IMR-90 (cell line): ENCODE measurements at regions not wholly inside any gene's neighbourhood (a gene's known extent, or its start where the extent isn't known, plus 50 kb on each side); places are given as distances from the start of the nearest gene placed in this dataset.

ENCODE experiments used
- ATAC-seq: fragments of 200-7000 bp; cut with Tn5 transposase; 2 replicates; pipeline ENCODE4 v1.9.1; 2020; ENCODE audit warnings: low read depth, mild to moderate bottlenecking, moderate library complexity
- BruUV-seq: library from RNA; stranded (reverse); fragments of 400-500 nt; replicated peaks from 2 replicates; lab custom pipeline; 2021; lab: Mats Ljungman, UMichigan
- CTCF ChIA-PET: fragments of 300-600 bp; formaldehyde crosslinking; extraction: SDS; loops from one replicate; lab custom pipeline; 2021; ENCODE audit warnings: antibody characterized with exemption; lab: Yijun Ruan, JAX
- POLR2A ChIA-PET: fragments of 300-600 bp; sonication (Branson Sonifier 250); formaldehyde crosslinking; loops from one replicate; lab custom pipeline; 2022; ENCODE audit warnings: antibody characterized with exemption; ENCODE audit not compliant: unreplicated experiment; lab: Charles Lee
- DNase-seq: peaks from one replicate; pipeline ENCODE4 v3.0.0; 2013
- H2AFZ ChIP-seq: replicated peaks from 2 replicates; pipeline ENCODE3; 2013; ENCODE audit warnings: low read length, mild to moderate bottlenecking; ENCODE audit not compliant: poor library complexity
- H2AK5ac ChIP-seq: 2 replicates; pipeline ENCODE4 v1.6.1; 2013; ENCODE audit warnings: low read depth, low read length, inconsistent platforms
- H2AK9ac ChIP-seq: replicated peaks from 2 replicates; pipeline ENCODE3; 2013; ENCODE audit warnings: mild to moderate bottlenecking, low read depth, low read length, moderate library complexity; ENCODE audit not compliant: poor library complexity
- H2BK120ac ChIP-seq: 2 replicates; pipeline ENCODE4 v1.6.1; 2013; ENCODE audit warnings: low read depth, low read length, inconsistent platforms
- H2BK15ac ChIP-seq: 3 replicates; pipeline ENCODE4 v1.6.1; 2013; ENCODE audit warnings: low read depth, low read length, inconsistent platforms
- H2BK20ac ChIP-seq: 2 replicates; pipeline ENCODE4 v1.6.1; 2013; ENCODE audit warnings: low read depth, mild to moderate bottlenecking, inconsistent platforms, low read length, moderate library complexity
- H2BK5ac ChIP-seq: 2 replicates; pipeline ENCODE4 v1.6.1; 2013; ENCODE audit warnings: mild to moderate bottlenecking, low read depth, low read length, inconsistent platforms; ENCODE audit not compliant: poor library complexity, severe bottlenecking
- H3K14ac ChIP-seq: replicated peaks from 2 replicates; pipeline ENCODE4 v1.6.1; 2013; ENCODE audit warnings: low read depth, low read length, inconsistent platforms
- H3K18ac ChIP-seq: 2 replicates; pipeline ENCODE4 v1.6.1; 2013; ENCODE audit warnings: low read depth, low read length, control low read depth
- H3K23ac ChIP-seq: 2 replicates; pipeline ENCODE4 v1.6.1; 2013; ENCODE audit warnings: low read depth, low read length, inconsistent platforms
- H3K27ac ChIP-seq: 2 replicates; pipeline ENCODE4 v1.5.1; 2013; ENCODE audit warnings: mild to moderate bottlenecking, control low read depth, low read length; ENCODE audit not compliant: insufficient read depth
- H3K27me3 ChIP-seq: 2 replicates; pipeline ENCODE4 v1.6.1; 2013; ENCODE audit warnings: low read length; ENCODE audit not compliant: control insufficient read depth, insufficient read depth
- H3K36me3 ChIP-seq: 2 replicates; pipeline ENCODE4 v1.6.1; 2013; ENCODE audit warnings: low read length, mixed read lengths; ENCODE audit not compliant: control insufficient read depth, insufficient read depth
- H3K4ac ChIP-seq: 2 replicates; pipeline ENCODE4 v1.6.1; 2013; ENCODE audit warnings: low read depth, low read length, inconsistent platforms
- H3K4me1 ChIP-seq: 2 replicates; pipeline ENCODE4 v1.6.1; 2013; ENCODE audit warnings: low read length, mixed read lengths; ENCODE audit not compliant: control insufficient read depth, insufficient read depth
- H3K4me2 ChIP-seq: 2 replicates; pipeline ENCODE4 v1.6.1; 2013; ENCODE audit warnings: low read depth, mild to moderate bottlenecking, control low read depth, low read length, moderate library complexity
- H3K4me3 ChIP-seq: 2 replicates; pipeline ENCODE4 v1.5.1; 2013; ENCODE audit warnings: low read depth, mild to moderate bottlenecking, control low read depth, low read length, moderate library complexity; ENCODE audit not compliant: insufficient read depth
- H3K56ac ChIP-seq: 2 replicates; pipeline ENCODE4 v1.6.1; 2013; ENCODE audit warnings: low read length, inconsistent platforms; ENCODE audit not compliant: insufficient read depth; ENCODE audit errors: extremely low read depth
- H3K79me1 ChIP-seq, 2 experiments: 2 replicates each; pipeline ENCODE4 v1.6.1; 2013; ENCODE audit warnings: low read length in 2 of 2, inconsistent platforms in 1 of 2, low read depth in 1 of 2
- H3K9ac ChIP-seq: 2 replicates; pipeline ENCODE4 v1.6.1; 2013; ENCODE audit warnings: low read depth, low read length, control low read depth
- H3K9me1 ChIP-seq: 2 replicates; pipeline ENCODE4 v1.6.1; 2013; ENCODE audit warnings: low read length, inconsistent platforms; ENCODE audit not compliant: insufficient read depth
- H3K9me3 ChIP-seq: 2 replicates; pipeline ENCODE4 v1.6.1; 2013; ENCODE audit warnings: low read length; ENCODE audit not compliant: control insufficient read depth, insufficient read depth
- H4K20me1 ChIP-seq: 2 replicates; pipeline ENCODE4 v1.6.1; 2013; ENCODE audit warnings: low read length, inconsistent platforms; ENCODE audit not compliant: insufficient read depth
- H4K5ac ChIP-seq: 2 replicates; pipeline ENCODE4 v1.6.1; 2013; ENCODE audit warnings: mild to moderate bottlenecking, low read depth, low read length, control low read depth
- H4K8ac ChIP-seq, 2 experiments: 2 replicates each; pipeline ENCODE4 v1.6.1; 2013; ENCODE audit warnings: low read depth in 2 of 2, low read length in 2 of 2, control low read depth in 1 of 2, inconsistent platforms in 1 of 2
- H4K91ac ChIP-seq: 2 replicates; pipeline ENCODE4 v1.6.1; 2013; ENCODE audit warnings: low read depth, low read length, inconsistent platforms; ENCODE audit not compliant: insufficient read depth
- CEBPB ChIP-seq: IDR thresholded peaks from 2 replicates; pipeline ENCODE4 v1.6.1; 2012; ENCODE audit warnings: low read depth, low read length, improper control_type of control experiment
- MXI1 ChIP-seq: IDR thresholded peaks from 2 replicates; pipeline ENCODE4 v1.6.1; 2012; ENCODE audit warnings: low read depth, mild to moderate bottlenecking, low read length, moderate library complexity, borderline replicate concordance
- NFE2L2 ChIP-seq: fragments of 150-350 bp; IDR thresholded peaks from 2 replicates; pipeline ENCODE4 v1.6.1; 2016; ENCODE audit warnings: low read depth, mild to moderate bottlenecking, low read length
- WGBS, 2 experiments: methylation state at CpG; one replicate each; pipeline versions ENCODE4 v1.1.5 to v1.1.7; 2013; ENCODE audit warnings: missing lambda C conversion rate in 2 of 2; ENCODE audit not compliant: insufficient read length in 1 of 2; ENCODE audit errors: extremely low coverage in 2 of 2; 5-methylcytosine and 5-hydroxymethylcytosine counted together
- dilution Hi-C: fragments of 300-500 bp; cut with HindIII; formaldehyde crosslinking; loops from one replicate; pipeline ENCODE4 v1.14.3; 2018; ENCODE audit warnings: low sequenced_read_pairs; ENCODE audit not compliant: unreplicated experiment
- in situ Hi-C: fragments of 300-500 bp; cut with MboI; formaldehyde crosslinking; loops from 3 replicates; pipeline ENCODE4 v1.14.3; 2019; ENCODE audit warnings: low sequenced_read_pairs, inconsistent platforms, mixed read lengths
- intact Hi-C: fragments of 100-400 bp; cut with micrococcal nuclease; formaldehyde crosslinking; loops from 2 replicates; pipeline ENCODE4 v1.10.0; 2022

- Histone ChIP-seq H2AK9ac (no peak overlapping the region), H4K8ac (no peak overlapping the region), H3K9ac (no peak overlapping the region), H2BK5ac (no peak overlapping the region), H3K56ac (no peak overlapping the region), H3K23ac (no peak overlapping the region), H2BK120ac (no peak overlapping the region), H2BK20ac (no peak overlapping the region), H3K4me1 (no peaks in the 10 kb centered on the region), H3K9me3 (no peaks in the 10 kb centered on the region), H3K4me2 (no peak overlapping the region), H4K20me1 (no peaks in the 10 kb centered on the region), H3K18ac (no peak overlapping the region), H3K36me3 (no peaks in the 10 kb centered on the region), H2AFZ (no peak overlapping the region), H3K4me3 (no peak overlapping the region), H3K14ac (no peak overlapping the region), H3K27ac (no peak overlapping the region), H3K79me1 (no peaks in the 10 kb centered on the region), H2BK15ac (no peak overlapping the region), H2AK5ac (no peak overlapping the region), H3K9me1 (no peaks in the 10 kb centered on the region), H3K27me3 (no peaks in the 10 kb centered on the region), H3K4ac (no peak overlapping the region), H4K91ac (no peak overlapping the region), H4K5ac (no peak overlapping the region)
- in situ Hi-C loops (no loop called here), intact Hi-C loops (no loop called here), dilution Hi-C loops (no loop called here)
- CTCF ChIA-PET = no interaction called here
- POLR2A ChIA-PET = no interaction called here
- ATAC-seq = no peak
- no peak for DNase-seq
- WGBS, 2 experiments = no CpG with 5 or more reads among the region's 3 CpGs
- TF ChIP-seq MXI1 = no peak
- no peak for TF ChIP-seq NFE2L2
- TF ChIP-seq CEBPB = no peak
- BruUV-seq = no TSS peak
These were observed 130.4 kb upstream of the SLIT3 start for GRCh38 chr5:169431386-169431785.
